Neuron (in vitro differentiated cells): ENCODE measurements at regions not wholly inside any gene's neighbourhood (a gene's known extent, or its start where the extent isn't known, plus 50 kb on each side); places are given as distances from the start of the nearest gene placed in this dataset.

Experiments used
- H2AFZ ChIP-seq: one replicate; pipeline ENCODE4 v1.6.1; 2013; ENCODE audit warnings: low read depth, mild to moderate bottlenecking, inconsistent platforms, low read length, moderate library complexity
- H3K27me3 ChIP-seq: one replicate; pipeline ENCODE4 v1.6.1; 2013; ENCODE audit warnings: low read length; ENCODE audit not compliant: insufficient read depth
- H3K36me3 ChIP-seq: one replicate; pipeline ENCODE4 v1.6.1; 2013; ENCODE audit warnings: low read length; ENCODE audit not compliant: insufficient read depth
- H3K4me1 ChIP-seq: one replicate; pipeline ENCODE4 v1.6.1; 2013; ENCODE audit warnings: low read length; ENCODE audit not compliant: insufficient read depth
- H3K4me3 ChIP-seq: 2 replicates; pipeline ENCODE4 v1.5.1; 2013; ENCODE audit warnings: mild to moderate bottlenecking, low read length, moderate library complexity
- H3K9me3 ChIP-seq: one replicate; pipeline ENCODE4 v1.6.1; 2013; ENCODE audit warnings: low read length

- Histone ChIP-seq H2AFZ (no peak overlapping the region), H3K27me3 (no peaks in the 10 kb centered on the region), H3K4me3 (no peak overlapping the region), H3K36me3 (no peaks in the 10 kb centered on the region), H3K9me3 (no peaks in the 10 kb centered on the region), H3K4me1 (no peaks in the 10 kb centered on the region)
Observed at GRCh38 chr9:107669422-107669821, 179.9 kb upstream of the KLF4 start.

GRCh38 chr9:107667231-107668070, 177.9 kb upstream of the KLF4 start:
- Histone ChIP-seq H3K36me3 (no peaks in the 10 kb centered on the region), H2AFZ (no peak overlapping the region), H3K9me3 (no peaks in the 10 kb centered on the region), H3K4me1 (no peaks in the 10 kb centered on the region), H3K27me3 (no peaks in the 10 kb centered on the region), H3K4me3 (no peak overlapping the region)

GRCh38 chr9:107665057-107665456, 175.5 kb upstream of the KLF4 start:
- no peaks in the 10 kb centered on the region for H3K27me3 ChIP-seq
- H2AFZ ChIP-seq: no peak overlapping the region
- no peak overlapping the region for H3K4me3 ChIP-seq
- no peaks in the 10 kb centered on the region for H3K9me3 ChIP-seq
- no peaks in the 10 kb centered on the region for H3K4me1 ChIP-seq
- no peaks in the 10 kb centered on the region for H3K36me3 ChIP-seq

GRCh38 chr9:107660976-107661375, 171.4 kb upstream of the KLF4 start:
- no peaks in the 10 kb centered on the region for H3K4me1 ChIP-seq
- H2AFZ ChIP-seq: no peak overlapping the region
- no peak overlapping the region for H3K4me3 ChIP-seq
- H3K27me3 ChIP-seq: no peaks in the 10 kb centered on the region
- no peaks in the 10 kb centered on the region for H3K36me3 ChIP-seq
- no peaks in the 10 kb centered on the region for H3K9me3 ChIP-seq

- H3K27me3 ChIP-seq: peaks cover 2% of the 10 kb centered on the region
- no peak overlapping the region for H3K4me3 ChIP-seq
- H3K4me1 ChIP-seq: no peaks in the 10 kb centered on the region
Observed at GRCh38 chr9:107653263-107653821, 163.8 kb upstream of the KLF4 start.

GRCh38 chr9:107650995-107651394, 161.4 kb upstream of the KLF4 start:
- Histone ChIP-seq H3K9me3 (no peaks in the 10 kb centered on the region), H3K4me3 (no peak overlapping the region), H2AFZ (no peak overlapping the region), H3K36me3 (no peaks in the 10 kb centered on the region), H3K4me1 (no peaks in the 10 kb centered on the region), H3K27me3 (peaks cover 2% of the 10 kb centered on the region)

More at GRCh38 chr9:107653263-107653821, 163.8 kb upstream of the KLF4 start:
- H3K9me3 ChIP-seq: no peaks in the 10 kb centered on the region
- H3K36me3 ChIP-seq: no peaks in the 10 kb centered on the region
- no peak overlapping the region for H2AFZ ChIP-seq

- Histone ChIP-seq H3K27me3 (peaks cover 2% of the 10 kb centered on the region), H3K9me3 (no peaks in the 10 kb centered on the region), H3K4me3 (no peak overlapping the region), H3K36me3 (no peaks in the 10 kb centered on the region), H2AFZ (no peak overlapping the region), H3K4me1 (no peaks in the 10 kb centered on the region)
Observed at GRCh38 chr9:107650321-107650720, 160.8 kb upstream of the KLF4 start.

- Histone ChIP-seq H3K27me3 (peaks cover 2% of the 10 kb centered on the region), H3K4me3 (no peak overlapping the region), H3K36me3 (no peaks in the 10 kb centered on the region), H3K4me1 (no peaks in the 10 kb centered on the region), H2AFZ (no peak overlapping the region), H3K9me3 (no peaks in the 10 kb centered on the region)
Observed at GRCh38 chr9:107648153-107648715, 158.7 kb upstream of the KLF4 start.

- H3K27me3 ChIP-seq: peaks cover 2% of the 10 kb centered on the region
- H3K4me1 ChIP-seq: no peaks in the 10 kb centered on the region
- H2AFZ ChIP-seq: no peak overlapping the region
- H3K4me3 ChIP-seq: no peak overlapping the region
- H3K9me3 ChIP-seq: no peaks in the 10 kb centered on the region
- no peaks in the 10 kb centered on the region for H3K36me3 ChIP-seq
Observed at GRCh38 chr9:107647611-107648010, 158.0 kb upstream of the KLF4 start.

- H3K36me3 ChIP-seq: no peaks in the 10 kb centered on the region
- H3K4me3 ChIP-seq: no peak overlapping the region
- H3K27me3 ChIP-seq: peaks cover 2% of the 10 kb centered on the region
- H2AFZ ChIP-seq: no peak overlapping the region
- no peaks in the 10 kb centered on the region for H3K9me3 ChIP-seq
- H3K4me1 ChIP-seq: no peaks in the 10 kb centered on the region
Observed at GRCh38 chr9:107647141-107647540, 157.6 kb upstream of the KLF4 start.

GRCh38 chr9:107645464-107645833, 155.9 kb upstream of the KLF4 start:
- Histone ChIP-seq H3K36me3 (no peaks in the 10 kb centered on the region), H3K4me3 (no peak overlapping the region), H3K27me3 (peaks cover 2% of the 10 kb centered on the region), H3K4me1 (no peaks in the 10 kb centered on the region), H2AFZ (no peak overlapping the region), H3K9me3 (no peaks in the 10 kb centered on the region)

GRCh38 chr9:107644733-107645463, 155.3 kb upstream of the KLF4 start:
- Histone ChIP-seq H3K4me1 (no peaks in the 10 kb centered on the region), H2AFZ (no peak overlapping the region), H3K27me3 (peaks cover 2% of the 10 kb centered on the region), H3K4me3 (no peak overlapping the region), H3K9me3 (no peaks in the 10 kb centered on the region), H3K36me3 (no peaks in the 10 kb centered on the region)

- no peaks in the 10 kb centered on the region for H3K36me3 ChIP-seq
- no peak overlapping the region for H3K4me3 ChIP-seq
- H3K9me3 ChIP-seq: no peaks in the 10 kb centered on the region
- no peak overlapping the region for H2AFZ ChIP-seq
- peaks cover 26% of the 10 kb centered on the region for H3K27me3 ChIP-seq
- H3K4me1 ChIP-seq: no peaks in the 10 kb centered on the region
Observed at GRCh38 chr9:107639426-107639825, 149.9 kb upstream of the KLF4 start.
